Mesenchymal stem cell (in vitro differentiated cells and primary cell): ENCODE measurements at regions not wholly inside any gene's neighbourhood (a gene's known extent, or its start where the extent isn't known, plus 50 kb on each side); places are given as distances from the start of the nearest gene placed in this dataset.

Source experiments
- DNase-seq: peaks from one replicate; pipeline ENCODE4 v3.0.0-alpha.2; 2013
- H2AFZ ChIP-seq: one replicate; pipeline ENCODE4 v1.6.1; 2013; ENCODE audit warnings: low read depth, mild to moderate bottlenecking, control low read depth, inconsistent platforms, low read length, moderate library complexity
- H2AK5ac ChIP-seq: 2 replicates; pipeline ENCODE4 v1.6.1; 2013; ENCODE audit warnings: low read length, moderate library complexity, mild to moderate bottlenecking, inconsistent platforms; ENCODE audit not compliant: severe bottlenecking
- H2BK120ac ChIP-seq: one replicate; pipeline ENCODE4 v1.6.1; 2013; ENCODE audit warnings: low read depth, mild to moderate bottlenecking, inconsistent platforms, low read length, moderate library complexity
- H2BK12ac ChIP-seq, 2 experiments: one replicate each; pipeline ENCODE4 v1.6.1; 2013; ENCODE audit warnings: inconsistent platforms in 2 of 2, low read length in 2 of 2, mild to moderate bottlenecking in 2 of 2, moderate library complexity in 2 of 2, control low read depth in 1 of 2
- H2BK15ac ChIP-seq: one replicate; pipeline ENCODE4 v1.6.1; 2013; ENCODE audit warnings: mild to moderate bottlenecking, low read depth, inconsistent platforms; ENCODE audit not compliant: poor library complexity, severe bottlenecking
- H2BK5ac ChIP-seq: 2 replicates; pipeline ENCODE4 v1.6.1; 2013; ENCODE audit warnings: low read depth, mild to moderate bottlenecking, low read length, control low read depth, inconsistent platforms; ENCODE audit not compliant: poor library complexity, severe bottlenecking
- H3K14ac ChIP-seq, 2 experiments: one replicate each; pipeline ENCODE4 v1.6.1; 2013; ENCODE audit warnings: inconsistent platforms in 2 of 2, low read length in 2 of 2, control low read depth in 1 of 2, mild to moderate bottlenecking in 1 of 2, moderate library complexity in 1 of 2
- H3K18ac ChIP-seq, 2 experiments: one replicate each; pipeline ENCODE4 v1.6.1; 2013; ENCODE audit warnings: inconsistent platforms in 2 of 2, low read length in 2 of 2, control low read depth in 1 of 2, low read depth in 1 of 2, mild to moderate bottlenecking in 1 of 2
- H3K23ac ChIP-seq, 2 experiments: one replicate each; pipeline ENCODE4 v1.6.1; 2013; ENCODE audit warnings: inconsistent platforms in 2 of 2, low read length in 2 of 2, mild to moderate bottlenecking in 2 of 2, moderate library complexity in 2 of 2, control low read depth in 1 of 2
- H3K27ac ChIP-seq: 2 replicates; pipeline ENCODE4 v1.5.1; 2013; ENCODE audit warnings: mild to moderate bottlenecking, moderate library complexity, low read length, control low read depth, inconsistent platforms; ENCODE audit not compliant: poor library complexity, severe bottlenecking
- H3K27me3 ChIP-seq, 2 experiments: 2 replicates each; pipeline versions ENCODE4 v1.6.1 to v1.7.0; 2013; ENCODE audit warnings: low read length in 2 of 2, mild to moderate bottlenecking in 2 of 2, moderate library complexity in 2 of 2, control low read depth in 1 of 2, inconsistent platforms in 1 of 2; ENCODE audit not compliant: control insufficient read depth in 1 of 2, insufficient read depth in 1 of 2
- H3K36me3 ChIP-seq, 2 experiments: 2 replicates each; pipeline versions ENCODE4 v1.6.1 to v1.7.0; 2013; ENCODE audit warnings: low read length in 2 of 2, control low read depth in 1 of 2, inconsistent platforms in 1 of 2, low read depth in 1 of 2, mild to moderate bottlenecking in 1 of 2; ENCODE audit not compliant: insufficient read depth in 2 of 2, control insufficient read depth in 1 of 2
- H3K4ac ChIP-seq, 2 experiments: one replicate each; pipeline ENCODE4 v1.6.1; 2013; ENCODE audit warnings: inconsistent platforms in 2 of 2, low read length in 2 of 2, mild to moderate bottlenecking in 2 of 2, moderate library complexity in 2 of 2, control low read depth in 1 of 2, low read depth in 1 of 2
- H3K4me1 ChIP-seq: 2 replicates; pipeline ENCODE4 v1.6.1; 2013; ENCODE audit warnings: low read depth, low read length, control low read depth; ENCODE audit not compliant: control insufficient read depth, insufficient read depth
- H3K4me2 ChIP-seq: 2 replicates; pipeline ENCODE4 v1.6.1; 2013; ENCODE audit warnings: low read length, mild to moderate bottlenecking, inconsistent platforms; ENCODE audit not compliant: poor library complexity, severe bottlenecking
- H3K4me3 ChIP-seq, 2 experiments: 2 replicates each; pipeline versions ENCODE4 v1.5.1 to v1.7.0; 2013; ENCODE audit warnings: low read length in 2 of 2, mild to moderate bottlenecking in 2 of 2, control low read depth in 1 of 2, low read depth in 1 of 2; ENCODE audit not compliant: insufficient read depth in 1 of 2
- H3K79me1 ChIP-seq: replicated peaks from 2 replicates; pipeline ENCODE4 v1.6.1; 2013; ENCODE audit warnings: mild to moderate bottlenecking, control low read depth, low read length, inconsistent platforms; ENCODE audit not compliant: poor library complexity, severe bottlenecking
- H3K9ac ChIP-seq: 2 replicates; pipeline ENCODE4 v1.7.0; 2013; ENCODE audit warnings: mild to moderate bottlenecking, low read length, moderate library complexity
- H3K9me3 ChIP-seq: 2 replicates; pipeline ENCODE4 v1.7.0; 2013; ENCODE audit warnings: mild to moderate bottlenecking, low read length; ENCODE audit not compliant: control insufficient read depth
- H4K8ac ChIP-seq: one replicate; pipeline ENCODE4 v1.6.1; 2013; ENCODE audit warnings: inconsistent platforms, mild to moderate bottlenecking, low read length, moderate library complexity
- H4K91ac ChIP-seq: one replicate; pipeline ENCODE4 v1.6.1; 2013; ENCODE audit warnings: mild to moderate bottlenecking, low read length, inconsistent platforms
- WGBS: methylation state at CpG from one replicate; pipeline ENCODE4 v1.1.7; 2013; ENCODE audit warnings: mixed read lengths; 5-methylcytosine and 5-hydroxymethylcytosine counted together

DNA sequence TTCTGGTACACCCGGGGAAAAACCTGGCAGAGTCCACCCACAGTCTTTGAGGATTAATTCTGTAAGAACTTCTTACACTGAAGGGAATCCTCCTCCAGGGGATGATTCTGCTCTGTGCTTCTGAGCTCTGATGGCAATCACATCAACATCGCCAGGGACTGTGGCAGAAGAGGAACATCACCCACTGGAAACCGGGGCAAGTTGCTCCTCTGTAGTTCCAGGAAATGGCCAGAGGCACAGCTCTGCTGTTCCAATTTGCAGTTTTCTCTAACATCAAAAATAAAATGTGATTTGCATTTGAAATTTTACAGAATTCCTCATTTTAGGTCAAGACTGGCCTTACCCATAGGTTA is 207.6 kb downstream of the DAD1 start:
- Histone ChIP-seq H3K36me3 (no peaks in the 10 kb centered on the region), H3K23ac (no peak overlapping the region), H2BK12ac (no peak overlapping the region), H3K79me1 (no peaks in the 10 kb centered on the region), H2BK120ac (no peak overlapping the region), H3K4ac (no peak overlapping the region), H3K9ac (no peak overlapping the region), H4K91ac (no peak overlapping the region), H3K4me3 (peak overlapping the region in 1 of 2 experiments; percentile 60), H3K18ac (no peak overlapping the region), H3K27ac (peak overlapping the region; percentile 84), H2AK5ac (peak overlapping the region; percentile 89), H3K4me2 (no peak overlapping the region), H3K14ac (no peak overlapping the region), H3K9me3 (no peaks in the 10 kb centered on the region), H2BK5ac (no peak overlapping the region), H4K8ac (no peak overlapping the region), H2BK15ac (no peak overlapping the region), H2AFZ (no peak overlapping the region), H3K27me3 (peaks cover 0 to 74% of the 10 kb centered on the region in 2 experiments), H3K4me1 (peaks cover 6% of the 10 kb centered on the region)
- 75% methylated on average over 3 of the region's 3 CpGs for WGBS
- no peak for DNase-seq

DNA sequence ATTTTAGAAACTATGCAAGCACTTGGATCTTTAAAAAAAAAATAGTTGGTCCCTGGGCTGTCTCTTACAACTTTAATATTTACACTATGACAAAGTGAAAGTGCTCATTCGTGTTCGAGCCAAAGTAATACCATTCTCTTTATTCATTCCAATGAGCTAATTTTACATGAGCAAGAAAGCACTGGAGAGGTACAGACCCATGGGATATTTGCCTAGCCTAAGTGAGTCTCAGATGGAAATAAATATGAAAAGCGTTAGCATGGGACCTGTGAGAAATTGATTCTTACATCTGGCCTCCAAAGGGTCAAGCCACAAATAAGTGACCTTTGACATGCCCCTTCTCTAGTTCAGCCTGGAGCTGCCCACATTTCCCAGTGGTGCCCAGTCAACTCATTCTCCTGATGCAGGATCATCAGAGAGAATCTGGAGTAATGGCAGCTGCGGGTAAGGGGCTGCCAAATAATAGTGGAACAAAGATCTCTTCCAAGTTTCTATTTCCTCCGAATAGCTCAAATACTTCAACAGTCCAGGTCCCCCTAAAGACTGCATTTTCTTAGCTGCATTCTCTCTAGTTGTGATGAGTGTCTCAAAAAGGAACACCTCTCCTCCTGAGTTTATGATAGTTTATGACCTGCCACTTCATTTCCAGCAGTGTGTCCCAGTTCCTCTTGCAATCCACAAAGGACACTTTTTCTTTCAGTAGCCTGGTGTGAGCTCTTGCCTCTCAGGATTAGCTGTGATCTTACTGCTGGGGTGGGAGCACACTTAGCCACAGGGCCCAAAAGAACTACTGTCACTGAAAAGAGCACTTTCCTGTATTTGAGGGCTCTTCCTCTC is 208.2 kb downstream of the DAD1 start:
- 87% methylated on average over 5 of the region's 5 CpGs for WGBS
- Histone ChIP-seq H3K27ac (peak overlapping the region; percentile 84), H3K23ac (no peak overlapping the region)

DNA sequence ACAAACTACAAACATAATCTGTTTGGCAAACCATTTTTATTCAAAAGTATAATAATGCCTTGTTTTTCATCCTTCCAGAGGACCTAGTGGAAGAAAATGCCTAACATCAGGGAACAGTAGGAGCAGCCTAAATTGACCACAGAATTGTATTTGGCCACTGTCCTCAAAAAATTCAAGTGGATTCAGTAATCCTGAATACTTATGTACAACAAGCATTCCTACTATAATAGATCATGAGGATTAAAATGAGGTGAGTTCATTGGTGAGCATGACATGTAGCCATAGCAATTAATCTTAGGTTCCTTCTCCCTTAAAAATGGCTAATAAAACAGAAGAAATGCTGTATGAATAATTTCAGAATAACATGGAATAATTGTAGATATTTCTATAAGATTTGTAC is 209.3 kb downstream of the DAD1 start:
- Histone ChIP-seq H3K18ac (no peak overlapping the region), H2AK5ac (no peak overlapping the region), H3K9ac (peak overlapping the region; percentile 58), H3K4me1 (peaks cover 6% of the 10 kb centered on the region), H2BK15ac (no peak overlapping the region), H3K4me3 (peak overlapping the region in 1 of 2 experiments; percentile 60), H2BK12ac (no peak overlapping the region), H3K27ac (no peak overlapping the region), H3K14ac (no peak overlapping the region), H3K9me3 (no peaks in the 10 kb centered on the region), H3K4me2 (no peak overlapping the region), H2AFZ (no peak overlapping the region), H3K79me1 (no peaks in the 10 kb centered on the region), H2BK5ac (no peak overlapping the region), H3K36me3 (no peaks in the 10 kb centered on the region), H3K4ac (no peak overlapping the region), H4K91ac (no peak overlapping the region), H4K8ac (no peak overlapping the region), H3K27me3 (peaks cover 0 to 60% of the 10 kb centered on the region in 2 experiments), H2BK120ac (no peak overlapping the region), H3K23ac (no peak overlapping the region)
- DNase-seq: no peak

More for the DNA sequence above, 208.2 kb downstream of the DAD1 start:
- peaks cover 6% of the 10 kb centered on the region for H3K4me1 ChIP-seq
- peak overlapping the region; percentile 88 for H2BK5ac ChIP-seq
- H3K18ac ChIP-seq: no peak overlapping the region
- peak; percentile 26 for DNase-seq
- H4K91ac ChIP-seq: no peak overlapping the region
- no peak overlapping the region for H2BK12ac ChIP-seq
- peak overlapping the region in 1 of 2 experiments; percentile 60 for H3K4me3 ChIP-seq
- no peak overlapping the region for H2BK120ac ChIP-seq
- H2AK5ac ChIP-seq: peak overlapping the region; percentile 89
- no peaks in the 10 kb centered on the region for H3K36me3 ChIP-seq
- H3K4ac ChIP-seq: no peak overlapping the region
- peaks cover 0 to 71% of the 10 kb centered on the region in 2 experiments for H3K27me3 ChIP-seq
- no peak overlapping the region for H4K8ac ChIP-seq
- peak overlapping the region; percentile 58 for H3K9ac ChIP-seq
- H3K4me2 ChIP-seq: peak overlapping the region; percentile 40
- H2BK15ac ChIP-seq: no peak overlapping the region
- H2AFZ ChIP-seq: no peak overlapping the region
- H3K79me1 ChIP-seq: no peaks in the 10 kb centered on the region
- H3K9me3 ChIP-seq: no peaks in the 10 kb centered on the region
- no peak overlapping the region for H3K14ac ChIP-seq

DNA sequence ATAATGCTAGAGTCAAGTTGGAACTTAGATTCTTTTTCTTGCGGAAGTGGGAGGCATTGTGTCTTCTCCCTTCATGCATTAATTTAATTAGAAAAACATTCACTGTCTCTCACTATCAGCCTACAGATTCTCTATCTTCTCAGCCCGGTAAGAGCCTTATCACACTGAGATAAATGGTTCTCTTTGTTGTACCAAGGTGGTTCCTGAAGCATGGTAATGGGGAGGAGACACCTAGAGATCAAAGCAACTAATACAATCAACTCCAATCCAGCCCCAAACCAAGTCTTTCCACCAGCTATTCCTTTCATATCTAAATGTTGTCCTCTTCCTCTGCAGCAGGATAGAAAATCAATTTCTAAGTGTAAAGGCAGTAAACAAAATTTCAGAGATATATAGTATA is 210.8 kb downstream of the DAD1 start:
- H2AFZ ChIP-seq: no peak overlapping the region
- no peaks in the 10 kb centered on the region for H3K36me3 ChIP-seq
- no peak overlapping the region for H4K8ac ChIP-seq
- no peak overlapping the region for H2BK120ac ChIP-seq
- no peak overlapping the region for H3K23ac ChIP-seq
- no peak overlapping the region for H3K4me3 ChIP-seq
- no peak overlapping the region for H3K4me2 ChIP-seq
- no CpG with 5 or more reads among the region's 2 CpGs for WGBS
- H2BK15ac ChIP-seq: no peak overlapping the region
- H2BK12ac ChIP-seq: no peak overlapping the region
- no peak overlapping the region for H4K91ac ChIP-seq
- no peak overlapping the region for H2AK5ac ChIP-seq
- H2BK5ac ChIP-seq: no peak overlapping the region
- H3K79me1 ChIP-seq: no peaks in the 10 kb centered on the region
- H3K14ac ChIP-seq: no peak overlapping the region
- H3K27ac ChIP-seq: no peak overlapping the region
- H3K27me3 ChIP-seq: peaks cover 0 to 49% of the 10 kb centered on the region in 2 experiments
- no peak overlapping the region for H3K9ac ChIP-seq
- H3K4ac ChIP-seq: no peak overlapping the region
- no peak for DNase-seq
- no peak overlapping the region for H3K18ac ChIP-seq
- H3K9me3 ChIP-seq: no peaks in the 10 kb centered on the region
- peaks cover 6% of the 10 kb centered on the region for H3K4me1 ChIP-seq
